ENCODE measurements at regions not wholly inside any gene's neighbourhood (a gene's known extent, or its start where the extent isn't known, plus 50 kb on each side); places are given as distances from the start of the nearest gene placed in this dataset.

DNA sequence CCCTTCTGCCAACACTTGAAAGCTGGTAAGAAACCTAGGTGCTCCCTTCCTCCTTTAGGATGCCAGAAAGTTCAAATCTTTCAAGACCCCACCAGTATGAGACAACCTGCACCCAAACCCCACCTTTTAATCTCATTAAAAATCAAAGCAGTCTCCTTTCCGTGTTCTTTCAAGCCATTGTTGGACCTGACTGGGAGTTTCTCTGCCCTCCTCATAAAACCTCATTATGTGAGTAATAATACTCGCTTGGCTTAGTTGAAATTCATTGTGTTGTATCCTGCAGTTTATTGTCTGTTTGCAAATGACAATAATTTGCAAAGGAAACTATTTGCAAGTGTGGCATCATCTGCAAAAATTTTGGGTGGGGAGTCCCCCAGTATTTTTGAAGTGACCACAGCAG, 133.2 kb upstream of the VEGFC start:
- H3K27me3 ChIP-seq (ENCODE audit: control insufficient read depth in 1 of 2, insufficient read depth in 2 of 2, low read length in 2 of 2), result no peaks in the 10 kb centered on the region
- ATAC-seq (ENCODE audit: poor library complexity), result no peak
- no peaks in the 10 kb centered on the region for H3K4me1 ChIP-seq (ENCODE audit: insufficient read depth, low read length)
- no peaks in the 10 kb centered on the region for H3K36me3 Mint-ChIP-seq (ENCODE audit: low read depth)
- ChIA-PET POLR2A (no interaction called here), CTCF (no interaction called here)
- no peaks in the 10 kb centered on the region for H3K9me3 ChIP-seq (ENCODE audit: control insufficient read depth in 1 of 2, insufficient read depth in 1 of 2, low read length in 2 of 2)
- H3K27me3 Mint-ChIP-seq, result no peaks in the 10 kb centered on the region
- H3K27ac ChIP-seq (ENCODE audit: low read depth in 1 of 2, low read length in 2 of 2), result no peak overlapping the region
- no peaks in the 10 kb centered on the region for H3K4me1 Mint-ChIP-seq (ENCODE audit: low read depth)
- no peaks in the 10 kb centered on the region for H3K9me3 Mint-ChIP-seq
- H3K4me3 Mint-ChIP-seq, result no peak overlapping the region
- no peak overlapping the region for H3K27ac Mint-ChIP-seq
- DNase-seq, result no peak
- no peaks in the 10 kb centered on the region for H3K36me3 ChIP-seq (ENCODE audit: insufficient read depth, low read length)
- intact Hi-C loops (cut with DNase I, micrococcal nuclease), result no loop called here
- H3K4me3 ChIP-seq (ENCODE audit: low read length), result no peak overlapping the region
- TF ChIP-seq CTCF (IDR thresholded peaks at IDR 0.05), result no peak

DNA sequence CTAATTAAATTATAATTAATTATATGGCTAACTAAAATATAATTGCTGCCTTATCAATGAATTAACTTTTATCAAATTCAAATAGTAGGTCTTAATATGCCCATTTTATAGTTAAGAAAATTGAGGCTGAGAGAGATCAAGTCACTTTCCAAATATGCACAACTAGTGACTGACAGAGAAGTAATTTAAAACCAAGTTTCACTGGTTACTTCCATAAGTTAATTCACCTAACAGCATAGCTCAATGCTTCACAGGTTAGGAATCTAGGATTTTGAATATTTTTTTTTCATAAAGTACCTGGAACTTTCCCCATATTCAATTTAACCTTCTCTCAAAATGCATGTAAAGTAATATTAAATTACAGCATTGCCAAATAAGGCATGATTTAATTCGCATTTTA, 134.4 kb upstream of the VEGFC start:
- Histone ChIP-seq H3K36me3 (ENCODE audit: insufficient read depth, low read length) (no peaks in the 10 kb centered on the region), H3K9me3 (ENCODE audit: control insufficient read depth in 1 of 2, insufficient read depth in 1 of 2, low read length in 2 of 2) (no peaks in the 10 kb centered on the region), H3K4me3 (ENCODE audit: low read length) (no peak overlapping the region), H3K4me1 (ENCODE audit: insufficient read depth, low read length) (no peaks in the 10 kb centered on the region), H3K27me3 (ENCODE audit: control insufficient read depth in 1 of 2, insufficient read depth in 2 of 2, low read length in 2 of 2) (no peaks in the 10 kb centered on the region), H3K27ac (ENCODE audit: low read depth in 1 of 2, low read length in 2 of 2) (no peak overlapping the region)
- intact Hi-C loops (cut with DNase I, micrococcal nuclease), result no loop called here
- TF ChIP-seq CTCF (IDR thresholded peaks at IDR 0.05), result no peak
- POLR2A ChIA-PET, result no interaction called here
- Mint-ChIP-seq H3K4me3 (no peak overlapping the region), H3K4me1 (ENCODE audit: low read depth) (no peaks in the 10 kb centered on the region), H3K27me3 (no peaks in the 10 kb centered on the region), H3K36me3 (ENCODE audit: low read depth) (no peaks in the 10 kb centered on the region), H3K27ac (no peak overlapping the region), H3K9me3 (no peaks in the 10 kb centered on the region)
- no peak for DNase-seq
- ATAC-seq (ENCODE audit: poor library complexity), result no peak
- CTCF ChIA-PET, result no interaction called here

DNA sequence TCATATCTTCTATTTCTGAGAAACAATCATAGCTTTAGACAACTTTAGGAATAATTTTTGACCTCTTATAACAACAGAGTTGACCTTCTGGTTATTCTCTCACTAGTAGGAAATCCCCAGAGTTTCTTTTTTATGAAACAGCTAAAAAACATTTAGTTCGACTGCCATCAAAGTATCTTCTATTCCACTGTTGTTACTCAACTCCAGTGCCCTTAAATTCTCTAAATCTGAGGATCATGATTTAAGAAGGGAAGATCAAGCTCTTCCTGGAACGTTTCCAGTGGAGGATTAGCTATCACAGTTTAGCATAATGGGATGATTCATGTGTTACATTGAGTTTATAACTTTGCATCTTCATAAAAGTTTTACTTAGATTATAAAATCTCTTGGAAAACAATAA, 134.9 kb upstream of the VEGFC start:
- intact Hi-C loops (cut with DNase I, micrococcal nuclease), result no loop called here
- POLR2A ChIA-PET, result no interaction called here
- Histone ChIP-seq H3K9me3 (ENCODE audit: control insufficient read depth in 1 of 2, insufficient read depth in 1 of 2, low read length in 2 of 2) (no peaks in the 10 kb centered on the region), H3K4me1 (ENCODE audit: insufficient read depth, low read length) (no peaks in the 10 kb centered on the region), H3K27me3 (ENCODE audit: control insufficient read depth in 1 of 2, insufficient read depth in 2 of 2, low read length in 2 of 2) (no peaks in the 10 kb centered on the region), H3K27ac (ENCODE audit: low read depth in 1 of 2, low read length in 2 of 2) (no peak overlapping the region), H3K36me3 (ENCODE audit: insufficient read depth, low read length) (no peaks in the 10 kb centered on the region), H3K4me3 (ENCODE audit: low read length) (no peak overlapping the region)
- H3K4me1 Mint-ChIP-seq (ENCODE audit: low read depth), result no peaks in the 10 kb centered on the region
- CTCF ChIA-PET, result no interaction called here
- ATAC-seq (ENCODE audit: poor library complexity) (no peak), DNase-seq (no peak)
- no peaks in the 10 kb centered on the region for H3K27me3 Mint-ChIP-seq
- H3K27ac Mint-ChIP-seq, result no peak overlapping the region
- no peak for TF ChIP-seq CTCF (IDR thresholded peaks at IDR 0.05)
- no peaks in the 10 kb centered on the region for H3K36me3 Mint-ChIP-seq (ENCODE audit: low read depth)
- H3K9me3 Mint-ChIP-seq, result no peaks in the 10 kb centered on the region
- no peak overlapping the region for H3K4me3 Mint-ChIP-seq

All from CD4-positive, alpha-beta T cell (primary cell).